A549 (cell line): ENCODE measurements at regions not wholly inside any gene's neighbourhood (a gene's known extent, or its start where the extent isn't known, plus 50 kb on each side); places are given as distances from the start of the nearest gene placed in this dataset.

Source experiments
- ATAC-seq, 2 experiments: fragments of 200-7000 bp in 1 of 2; fragments of >200 bp in 1 of 2; cut with Nextera tagmentation in 1 of 2; cut with Tn5 transposase in 1 of 2; 3 replicates each; pipeline versions ENCODE4 v1.8.0 to v1.9.1; 2018 to 2020; ENCODE audit warnings: mild to moderate bottlenecking in 1 of 2, moderate library complexity in 1 of 2
- CTCF ChIA-PET: fragments of 300-600 bp; sonication (Branson Sonifier 250); formaldehyde crosslinking; extraction: SDS; loops from one replicate; lab custom pipeline; 2021; ENCODE audit warnings: antibody characterized with exemption, inconsistent platforms; lab: Yijun Ruan, JAX
- POLR2A ChIA-PET: fragments of 350-600 bp; formaldehyde crosslinking; extraction: SDS; loops from one replicate; lab custom pipeline; 2021; ENCODE audit warnings: antibody characterized with exemption, inconsistent platforms; lab: Yijun Ruan, JAX
- DNase-seq, 2 experiments: peaks; one replicate each; pipeline versions ENCODE4 v3.0.0 to v3.0.0-alpha.2; 2011 to 2016; ENCODE audit warnings: low read depth in 1 of 2, low spot score in 1 of 2
- FAIRE-seq: peaks from 2 replicates; lab custom pipeline; 2011; peaks lifted over from hg19 to GRCh38; lab: Jason Lieb, UNC
- H3K27ac ChIP-seq, 2 experiments: fragments of >200 bp; sonication (Bioruptor Twin); formaldehyde crosslinking; 3 replicates each; pipeline ENCODE4 v1.5.1; 2016 to 2017
- H3K4me1 ChIP-seq: fragments of >200 bp; sonication (Bioruptor Twin); formaldehyde crosslinking; 3 replicates; pipeline ENCODE4 v1.6.1; 2016
- H3K4me2 ChIP-seq: fragments of >200 bp; sonication (Bioruptor Twin); formaldehyde crosslinking; 3 replicates; pipeline ENCODE4 v1.6.1; 2016
- H3K4me3 ChIP-seq: fragments of >200 bp; sonication (Bioruptor Twin); formaldehyde crosslinking; 3 replicates; pipeline ENCODE4 v1.5.1; 2016
- H3K9me3 ChIP-seq: fragments of >200 bp; sonication (Bioruptor Twin); formaldehyde crosslinking; 3 replicates; pipeline ENCODE4 v1.6.1; 2016
- CBX2 ChIP-seq: fragments of 200-600 bp; sonication (generic); IDR thresholded peaks from 2 replicates; pipeline ENCODE4 v1.6.1; 2016; ENCODE audit warnings: low read depth, mild to moderate bottlenecking, borderline replicate concordance
- CBX8 ChIP-seq: fragments of 200-600 bp; sonication (generic); IDR thresholded peaks from 2 replicates; pipeline ENCODE4 v1.6.1; 2016
- CEBPB ChIP-seq, 2 experiments: fragments of >200 bp in 1 of 2; sonication (Bioruptor Twin) in 1 of 2; formaldehyde crosslinking in 1 of 2; IDR thresholded peaks; 2 replicates each; pipeline ENCODE4 v1.6.1; 2012 to 2016
- ESRRA ChIP-seq: fragments of 150-350 bp; IDR thresholded peaks from 2 replicates; pipeline ENCODE4 v1.6.1; 2014; ENCODE audit warnings: mild to moderate bottlenecking, low read length, borderline replicate concordance
- HEYL ChIP-seq: fragments of 250-450 bp; sonication (Bioruptor Pico); IDR thresholded peaks from 2 replicates; pipeline ENCODE4 v1.8.0; 2021; ENCODE audit warnings: mild to moderate bottlenecking, moderate library complexity
- HOXB13 ChIP-seq: fragments of 250-450 bp; sonication (Bioruptor Pico); IDR thresholded peaks from 2 replicates; pipeline ENCODE4 v1.5.0; 2020; ENCODE audit warnings: low read depth, mild to moderate bottlenecking, moderate library complexity
- JUN ChIP-seq, 2 experiments: fragments of >200 bp; sonication (Bioruptor Twin); formaldehyde crosslinking; IDR thresholded peaks; 2 replicates in 1 of 2; 3 replicates in 1 of 2; pipeline ENCODE4 v1.6.1; 2016 to 2017
- KDM1A ChIP-seq: fragments of 200-600 bp; sonication (generic); IDR thresholded peaks from 2 replicates; pipeline ENCODE4 v1.6.1; 2016; ENCODE audit warnings: low read depth, mild to moderate bottlenecking
- MAX ChIP-seq: IDR thresholded peaks from 2 replicates; pipeline ENCODE4 v1.6.1; 2012
- MAZ ChIP-seq: fragments of 150-350 bp; IDR thresholded peaks from 2 replicates; pipeline ENCODE4 v1.6.1; 2014; ENCODE audit warnings: antibody characterized with exemption, low read depth, low read length, borderline replicate concordance
- NFE2L2 ChIP-seq: fragments of 150-350 bp; conservative IDR thresholded peaks from 2 replicates; pipeline ENCODE4 v1.6.1; 2014; ENCODE audit warnings: low read length
- PBX3 ChIP-seq: IDR thresholded peaks from 2 replicates; pipeline ENCODE4 v1.6.1; 2012
- POLR2AphosphoS2 ChIP-seq: conservative IDR thresholded peaks from 2 replicates; pipeline ENCODE4 v1.6.1; 2012; ENCODE audit warnings: low read length, improper control_type of control experiment, inconsistent platforms
- RCOR1 ChIP-seq: fragments of 150-350 bp; IDR thresholded peaks from 2 replicates; pipeline ENCODE4 v1.6.1; 2014; ENCODE audit warnings: antibody characterized with exemption, low read length, low read depth
- RFX5 ChIP-seq: fragments of 450-650 bp; IDR thresholded peaks from 2 replicates; pipeline ENCODE4 v1.7.1; 2014; ENCODE audit warnings: antibody characterized with exemption, mild to moderate bottlenecking, moderate library complexity
- TP53 ChIP-seq: fragments of 250-450 bp; sonication (Bioruptor Pico); IDR thresholded peaks from 2 replicates; pipeline ENCODE4 v1.5.0; 2021; ENCODE audit warnings: mild to moderate bottlenecking, moderate library complexity
- ZNF302 ChIP-seq: fragments of 250-450 bp; sonication (Bioruptor Pico); IDR thresholded peaks from 2 replicates; pipeline ENCODE4 v1.9.0; 2021; ENCODE audit warnings: inconsistent platforms, mild to moderate bottlenecking, moderate library complexity
- WGBS: methylation state at CpG from one replicate; pipeline ENCODE4 v1.1.6; 2017; ENCODE audit errors: missing lambda C conversion rate; 5-methylcytosine and 5-hydroxymethylcytosine counted together

GRCh38 chr20:12074111-12074655 is 156.5 kb downstream of the BTBD3 start:
- WGBS = 42% methylated on average over 3 of the region's 3 CpGs
- TF ChIP-seq HOXB13 = no peak
- TF ChIP-seq PBX3 = no peak
- TF ChIP-seq TP53 (CRISPR knock-in tag) = no peak
- DNase-seq = no peak
- Histone ChIP-seq H3K4me2 (no peak overlapping the region), H3K27ac (no peak overlapping the region), H3K4me3 (no peak overlapping the region), H3K4me1 (no peaks in the 10 kb centered on the region), H3K9me3 (no peaks in the 10 kb centered on the region)
- no peak for ATAC-seq
- ChIA-PET CTCF (interaction anchor here (0.8 to 1.0 kb wide), 2 partner anchors 12 to 15 kb away, joined by 3 read pairs; no protein-coding TSS in a partner anchor), POLR2A (no interaction called here)
- FAIRE-seq = no peak

GRCh38 chr20:12076200-12076599 is 158.5 kb downstream of the BTBD3 start:
- Histone ChIP-seq H3K27ac (no peak overlapping the region), H3K4me3 (no peak overlapping the region), H3K4me2 (no peak overlapping the region), H3K9me3 (no peaks in the 10 kb centered on the region), H3K4me1 (no peaks in the 10 kb centered on the region)
- ATAC-seq (no peak), FAIRE-seq (no peak), DNase-seq (no peak)
- no peak for TF ChIP-seq CEBPB (IDR thresholded peaks at IDR 0.05)
- TF ChIP-seq CBX8 = no peak
- TF ChIP-seq POLR2AphosphoS2 = no peak
- TF ChIP-seq ZNF302 (CRISPR knock-in tag) = no peak
- TF ChIP-seq MAX = no peak
- TF ChIP-seq JUN (IDR thresholded peaks at IDR 0.05) = no peak
- no peak for TF ChIP-seq CBX2
- TF ChIP-seq RFX5 = no peak
- no peak for TF ChIP-seq NFE2L2
- POLR2A ChIA-PET = no interaction called here
- CTCF ChIA-PET = interaction anchor here (1.8 kb wide), 1 partner anchor 11 kb away, joined by 5 read pairs; no protein-coding TSS in a partner anchor
- WGBS = 28% methylated on average over 3 of the region's 3 CpGs

GRCh38 chr20:12077875-12078274 is 160.2 kb downstream of the BTBD3 start:
- no peak overlapping the region for H3K4me3 ChIP-seq
- no peak for DNase-seq
- no peaks in the 10 kb centered on the region for H3K4me1 ChIP-seq
- no peak for TF ChIP-seq MAZ
- no peak for TF ChIP-seq POLR2AphosphoS2
- TF ChIP-seq CEBPB (IDR thresholded peaks at IDR 0.05) = no peak
- no peak for TF ChIP-seq KDM1A
- no peak for TF ChIP-seq HEYL (CRISPR knock-in tag)
- no peak for TF ChIP-seq ESRRA
- FAIRE-seq = no peak
- no peak overlapping the region for H3K27ac ChIP-seq
- H3K4me2 ChIP-seq = no peak overlapping the region
- POLR2A ChIA-PET = no interaction called here
- WGBS = 12% methylated on average over 7 of the region's 7 CpGs
- no peaks in the 10 kb centered on the region for H3K9me3 ChIP-seq
- ATAC-seq = no peak
- CTCF ChIA-PET = interaction anchor here (0.7 to 1.8 kb wide), 2 partner anchors 9 to 1317 kb away, joined by 3 to 5 read pairs; no protein-coding TSS in a partner anchor

GRCh38 chr20:12079490-12079889 is 161.8 kb downstream of the BTBD3 start:
- H3K9me3 ChIP-seq = no peaks in the 10 kb centered on the region
- H3K27ac ChIP-seq = no peak overlapping the region
- no peak overlapping the region for H3K4me3 ChIP-seq
- no peak overlapping the region for H3K4me2 ChIP-seq
- DNase-seq (no peak), FAIRE-seq (no peak), ATAC-seq (no peak)
- POLR2A ChIA-PET = no interaction called here
- no peaks in the 10 kb centered on the region for H3K4me1 ChIP-seq
- CTCF ChIA-PET = no interaction called here
- WGBS = 1% methylated on average over 4 of the region's 4 CpGs
- 0 out of 2 replicates have a peak, but pooled peaks have one; percentile 5 for TF ChIP-seq NFE2L2
- no peak for TF ChIP-seq RCOR1
